GM19239 (cell line): ENCODE measurements at regions not wholly inside any gene's neighbourhood (a gene's known extent, or its start where the extent isn't known, plus 50 kb on each side); places are given as distances from the start of the nearest gene placed in this dataset.

Experiments used
- DNase-seq: peaks from one replicate; pipeline ENCODE4 v3.0.0; 2011; ENCODE audit warnings: low spot score; ENCODE audit not compliant: insufficient read length
- FAIRE-seq: peaks from 2 replicates; lab custom pipeline; 2011; peaks lifted over from hg19 to GRCh38; lab: Jason Lieb, UNC

DNA sequence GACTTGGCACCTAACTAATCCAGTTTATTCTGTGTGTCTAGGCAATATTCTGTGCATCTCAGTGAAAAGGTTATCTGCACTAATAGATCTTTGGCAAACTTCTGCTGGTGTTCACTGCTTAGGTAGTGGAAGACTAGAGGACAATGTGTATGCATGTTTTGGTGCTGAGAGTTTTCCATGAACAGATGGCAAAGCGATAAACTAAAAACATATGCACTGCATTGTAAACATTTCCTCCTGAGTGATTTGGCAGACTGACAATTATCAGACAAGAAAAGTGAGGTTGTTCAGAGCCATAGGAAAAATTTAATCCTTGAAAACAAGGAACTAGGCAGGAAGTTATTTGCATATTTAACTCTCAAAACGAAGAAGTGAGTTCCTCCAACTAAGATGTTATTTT, 400.4 kb downstream of the ATP23 start:
- DNase-seq: no peak
- no peak for FAIRE-seq

DNA sequence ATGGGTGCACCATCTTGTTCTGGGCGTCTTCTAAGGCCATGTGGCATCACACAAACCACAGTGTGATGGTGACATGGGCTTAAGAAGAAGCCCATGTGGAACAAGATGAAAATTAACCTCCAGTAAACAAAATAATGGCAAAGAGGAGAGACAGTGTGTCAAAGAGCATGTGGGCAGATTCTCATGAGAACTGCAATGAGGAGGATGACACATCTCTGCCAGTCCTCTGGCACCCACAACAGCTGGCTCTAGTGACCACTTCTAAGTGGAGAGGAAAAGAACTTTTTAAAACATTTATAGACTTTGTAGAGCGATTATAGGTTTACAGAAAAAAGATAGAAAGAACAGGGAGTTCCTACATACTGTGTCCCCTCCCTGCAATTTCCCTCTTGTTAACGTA, 401.4 kb downstream of the ATP23 start:
- FAIRE-seq (no peak), DNase-seq (no peak)

DNA sequence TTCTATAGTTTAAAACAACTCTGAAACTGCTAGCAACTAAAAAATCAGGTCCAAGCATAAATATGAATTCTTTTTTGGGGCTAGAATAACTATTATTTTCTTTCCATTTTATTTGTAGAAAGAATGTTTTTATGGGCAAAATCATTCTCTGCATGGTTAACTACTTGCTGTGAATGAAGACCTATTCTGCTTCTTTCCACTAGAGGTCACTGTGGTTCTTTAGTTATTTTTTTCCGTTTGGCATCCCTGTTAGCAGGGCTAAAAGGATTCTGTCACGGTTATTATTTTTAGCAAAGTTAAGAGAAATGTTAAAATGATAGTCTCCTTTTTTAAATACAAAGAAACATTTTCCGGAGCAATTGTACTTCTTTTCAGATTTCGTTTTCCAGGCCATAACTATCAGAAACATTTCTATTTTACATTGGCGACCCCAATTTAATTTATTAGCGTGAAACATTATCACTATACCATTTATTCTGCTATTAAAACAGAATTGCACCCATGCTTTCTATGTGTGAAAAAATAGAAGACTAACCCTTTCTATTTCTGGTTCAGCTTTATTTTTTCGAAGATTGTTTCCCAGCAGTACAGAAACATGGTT, 404.8 kb downstream of the ATP23 start:
- FAIRE-seq (peak; percentile 76), DNase-seq (peak; percentile 14)

DNA sequence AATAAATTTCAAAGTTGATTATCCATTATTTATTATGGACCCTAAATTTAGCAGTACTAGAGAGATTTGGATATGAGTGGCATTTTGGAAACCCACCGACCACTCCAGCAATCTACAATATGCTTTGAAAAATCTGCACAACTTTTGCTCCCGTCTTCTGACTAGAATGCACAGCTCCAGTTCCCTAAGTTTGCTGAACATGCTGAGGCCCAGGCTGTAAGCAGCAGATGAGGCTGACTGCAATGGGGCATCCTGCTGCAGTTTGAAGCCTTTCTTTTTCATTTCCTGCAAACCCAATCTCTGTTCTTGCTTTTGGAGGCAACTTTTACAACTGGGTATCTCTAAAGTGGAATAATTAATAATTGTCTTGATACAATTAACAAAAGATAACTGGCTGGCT, 405.8 kb downstream of the ATP23 start:
- no peak for FAIRE-seq
- DNase-seq: no peak

DNA sequence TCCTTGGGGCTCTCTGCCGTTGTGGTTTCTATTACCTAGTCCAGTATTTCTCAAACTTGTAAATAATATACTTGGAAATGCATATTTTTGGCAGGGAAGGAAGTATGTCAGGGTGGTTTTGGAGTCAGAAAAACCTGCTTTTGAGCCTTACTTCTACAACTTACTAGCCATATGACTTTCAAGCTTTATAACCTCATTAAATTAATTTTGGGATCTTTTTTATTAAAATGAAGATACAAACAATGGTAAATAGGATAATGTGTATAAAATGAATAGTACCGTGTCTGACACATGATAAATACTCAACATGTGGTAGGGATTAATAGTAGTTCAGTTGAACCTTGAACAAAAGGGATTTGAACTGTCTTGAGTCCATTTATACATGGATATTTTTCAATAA, 406.3 kb downstream of the ATP23 start:
- no peak for FAIRE-seq
- DNase-seq: no peak

DNA sequence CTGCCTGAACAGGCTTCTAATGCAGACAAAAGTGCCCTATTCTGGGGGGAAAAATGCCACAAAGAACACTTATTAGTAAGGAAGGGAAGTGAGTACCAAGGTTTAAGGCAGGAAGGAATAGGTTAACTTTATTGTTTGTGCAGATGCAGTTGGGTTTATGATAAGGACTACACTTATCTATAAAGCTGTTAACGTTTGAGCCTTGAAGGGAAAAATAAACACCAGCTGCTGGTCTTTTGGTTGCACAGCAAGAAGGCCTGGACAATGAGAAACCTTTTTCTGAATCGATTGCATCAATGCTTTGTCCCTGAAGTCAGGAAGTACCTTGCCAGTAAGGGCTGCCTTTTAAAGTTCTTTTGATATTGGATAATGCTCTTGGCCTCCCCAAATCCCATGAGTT, 407.8 kb downstream of the ATP23 start:
- no peak for FAIRE-seq

DNA sequence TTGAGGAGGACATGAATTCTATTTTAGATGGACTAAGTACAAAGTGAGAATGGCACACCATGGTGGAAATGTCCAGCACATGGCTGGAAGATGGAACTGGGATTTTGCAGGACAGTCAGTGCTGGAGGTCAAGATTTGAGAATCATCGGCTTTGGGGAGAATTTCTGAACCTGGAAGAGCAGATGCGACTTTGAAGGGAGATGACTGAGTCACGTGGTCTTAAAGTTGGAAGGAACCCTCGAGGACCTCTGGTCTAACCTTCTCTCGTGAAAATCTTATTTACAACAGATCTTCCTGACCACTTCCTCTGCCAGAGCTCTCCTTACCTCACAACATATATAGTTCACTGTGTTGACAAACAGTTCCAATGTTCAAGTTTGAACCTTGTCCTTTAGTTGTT, 415.4 kb downstream of the ATP23 start:
- DNase-seq (no peak), FAIRE-seq (no peak)

More for the DNA sequence above, 407.8 kb downstream of the ATP23 start:
- no peak for DNase-seq

DNA sequence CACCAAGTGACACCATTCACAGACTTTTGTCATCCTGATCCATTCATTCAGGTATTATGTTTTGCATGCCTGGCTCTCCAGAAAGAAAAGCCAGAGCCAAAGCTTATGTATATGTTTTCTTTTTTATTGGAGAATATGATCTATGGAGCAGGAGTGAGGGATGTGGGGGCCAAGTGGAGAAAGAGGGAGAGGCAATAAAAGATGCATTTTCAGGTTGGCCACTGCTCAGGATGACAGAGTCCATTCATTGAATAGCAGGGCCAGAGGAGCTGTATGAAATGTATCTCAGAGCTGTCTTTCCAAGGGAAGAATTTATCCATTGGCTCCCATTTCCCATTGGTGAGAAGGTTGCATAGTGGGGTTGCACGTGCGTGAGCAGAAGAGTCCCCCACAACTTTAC, 416.1 kb downstream of the ATP23 start:
- FAIRE-seq (no peak), DNase-seq (no peak)

DNA sequence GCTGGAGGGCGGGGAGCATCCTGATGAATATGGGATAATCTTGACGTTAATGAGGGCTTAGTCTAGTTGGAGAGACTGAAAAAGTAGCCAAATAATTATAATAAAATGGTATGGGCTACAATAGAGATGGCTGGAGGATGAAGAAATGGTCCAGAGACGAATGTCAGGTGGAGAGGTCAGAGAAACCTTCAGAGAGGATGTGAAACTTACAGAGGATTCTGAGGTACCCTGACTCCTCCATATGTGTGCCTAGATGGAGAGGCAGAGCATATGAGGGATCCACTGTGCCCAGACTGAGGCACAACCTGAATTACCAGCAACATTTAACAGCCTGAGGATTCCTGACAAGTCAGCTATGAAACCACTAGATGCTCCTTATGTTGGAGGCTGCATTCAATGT, 417.0 kb downstream of the ATP23 start:
- DNase-seq: no peak

DNA sequence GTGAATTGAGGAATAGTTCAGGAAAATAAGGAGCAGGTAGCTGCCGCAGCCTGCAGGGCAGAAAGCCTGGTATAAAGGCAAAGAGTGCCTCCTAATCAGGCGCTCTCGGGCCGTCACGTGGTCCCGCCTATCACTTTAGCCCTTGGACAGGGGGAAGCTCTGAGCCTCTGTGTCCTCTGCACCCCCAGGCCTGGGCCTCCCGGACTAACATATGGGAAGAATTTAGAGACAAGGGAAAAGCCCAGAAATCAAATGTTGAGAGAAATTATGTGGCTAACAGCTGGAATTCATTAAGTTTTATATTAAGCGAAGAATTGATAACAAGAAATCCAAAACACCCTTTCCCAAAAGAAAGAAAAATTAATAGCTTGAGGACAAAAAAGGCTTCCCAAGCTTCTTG, 417.7 kb downstream of the ATP23 start:
- no peak for DNase-seq
- no peak for FAIRE-seq

More for the DNA sequence above, 417.0 kb downstream of the ATP23 start:
- FAIRE-seq: no peak

DNA sequence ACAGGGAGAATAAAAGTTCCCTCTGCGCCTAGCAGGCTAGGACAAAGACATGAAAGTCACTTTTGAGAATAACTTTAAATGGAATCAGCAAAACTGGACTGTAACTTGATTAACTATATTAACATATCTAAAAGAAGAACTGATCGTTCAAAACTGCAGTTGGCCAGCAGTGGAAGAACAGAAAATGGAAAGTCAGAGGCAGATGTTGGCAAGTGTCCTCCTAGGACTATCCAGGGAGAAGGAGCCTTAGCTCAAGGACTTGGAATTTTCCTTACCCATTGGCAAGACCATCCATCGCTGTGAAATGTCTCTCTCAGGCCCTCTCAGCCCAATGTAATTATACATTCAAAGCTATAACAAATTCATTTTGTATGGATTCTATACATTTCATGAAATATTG, 419.7 kb downstream of the ATP23 start:
- no peak for DNase-seq
- FAIRE-seq: no peak

DNA sequence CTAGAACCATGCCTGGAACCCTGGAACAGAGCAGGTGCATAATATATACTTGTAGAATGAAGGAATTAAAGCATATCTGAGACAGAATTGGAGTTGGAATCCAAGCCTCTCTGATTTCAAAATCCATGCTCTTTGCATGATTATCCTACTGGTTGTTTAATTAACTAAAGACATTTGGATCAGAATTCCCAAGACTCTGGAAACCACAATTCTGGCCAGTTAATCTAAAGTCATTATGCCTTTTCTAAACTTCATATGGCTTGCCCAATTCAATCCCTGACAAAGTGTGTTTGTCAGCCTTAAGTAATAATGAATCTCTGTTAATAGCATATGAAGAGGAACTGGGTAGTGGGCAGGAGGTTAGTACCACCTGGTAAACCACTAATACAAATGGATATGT, 422.6 kb downstream of the ATP23 start:
- no peak for FAIRE-seq
- no peak for DNase-seq

DNA sequence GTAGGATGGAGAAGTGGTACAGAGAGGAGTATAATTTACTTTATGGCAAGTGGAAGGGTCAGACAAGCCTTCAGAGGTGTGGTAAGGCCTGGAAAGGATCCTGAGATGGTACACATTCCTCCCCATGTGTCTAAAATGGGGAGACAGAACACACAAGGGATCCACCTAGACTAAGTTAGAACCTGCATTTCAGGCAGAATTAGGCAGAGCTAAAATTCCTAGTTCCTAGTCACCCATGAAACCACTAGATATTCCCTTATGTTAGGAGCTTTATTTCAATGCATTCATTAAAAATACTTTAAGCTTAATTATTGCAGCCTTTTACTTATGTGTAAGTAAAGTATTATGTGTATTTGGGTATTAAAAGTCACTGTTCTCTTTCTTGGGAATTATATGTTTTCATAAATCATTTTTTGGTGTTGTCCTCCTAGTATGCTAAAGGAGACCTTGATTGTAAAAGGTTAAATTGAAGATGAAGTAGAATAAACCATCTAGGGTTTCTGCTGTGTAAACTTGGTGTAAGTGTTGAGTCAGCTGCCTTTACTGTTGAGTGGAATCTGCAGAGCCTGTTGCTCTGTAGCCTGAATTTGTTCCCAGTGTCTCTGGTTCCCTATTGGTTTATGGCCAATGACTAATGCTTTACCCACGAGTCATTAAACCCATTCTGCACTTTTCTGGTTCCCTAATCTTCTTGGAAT, 423.2 kb downstream of the ATP23 start:
- FAIRE-seq: no peak
- DNase-seq: no peak

DNA sequence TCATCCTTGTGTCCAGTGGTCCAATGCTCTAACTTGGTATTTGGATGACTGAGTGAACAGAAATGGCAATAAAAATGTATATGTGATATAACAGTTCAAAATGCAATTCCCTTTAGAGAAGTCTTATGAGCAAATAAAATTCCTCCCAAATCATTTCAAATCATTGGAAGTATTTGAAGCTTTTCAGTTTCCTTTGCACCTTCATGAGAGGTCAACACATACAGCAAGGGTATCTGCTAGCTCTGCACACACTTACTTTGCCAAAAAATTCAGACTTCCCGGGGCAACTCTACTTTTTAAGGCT, 423.7 kb downstream of the ATP23 start:
- DNase-seq (no peak), FAIRE-seq (no peak)

DNA sequence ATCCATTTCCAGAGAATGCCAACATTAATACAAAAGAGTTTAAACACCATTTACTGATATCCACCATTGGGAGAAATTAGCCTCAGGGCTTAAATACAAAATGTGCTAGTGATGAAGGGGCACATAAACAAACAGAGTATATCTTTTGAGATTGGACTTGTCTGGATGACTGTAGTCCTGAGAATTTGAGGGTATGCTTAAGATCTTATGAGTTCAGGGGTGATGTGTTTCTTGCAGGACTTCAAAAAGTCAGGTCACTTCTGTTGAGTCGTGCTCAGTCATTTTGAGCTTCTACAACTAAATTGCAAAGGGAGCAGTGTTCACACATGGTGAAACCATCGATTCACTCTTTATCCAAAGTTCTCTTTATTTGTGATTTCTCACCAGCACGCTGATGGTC, 425.7 kb downstream of the ATP23 start:
- no peak for FAIRE-seq
- DNase-seq: no peak

DNA sequence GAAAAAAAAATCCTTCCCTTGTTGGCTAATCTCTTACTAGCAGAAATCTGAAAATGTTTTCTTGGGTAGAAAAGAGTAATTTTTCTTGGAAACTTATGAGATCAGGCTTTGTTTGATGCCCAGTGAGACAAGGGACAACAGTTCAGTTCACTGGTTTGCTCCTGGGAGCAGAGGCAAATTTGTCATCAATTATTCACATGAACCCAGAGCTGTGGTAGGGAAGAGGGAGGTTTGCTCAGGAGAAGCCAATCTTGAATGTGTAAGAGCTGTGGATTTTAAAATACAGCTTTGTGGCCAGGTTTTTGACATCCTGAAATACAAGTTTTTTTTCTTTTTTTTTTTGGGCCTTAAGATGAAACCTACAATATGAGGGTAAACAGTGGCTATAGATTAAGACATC, 426.6 kb downstream of the ATP23 start:
- FAIRE-seq: no peak
- no peak for DNase-seq

DNA sequence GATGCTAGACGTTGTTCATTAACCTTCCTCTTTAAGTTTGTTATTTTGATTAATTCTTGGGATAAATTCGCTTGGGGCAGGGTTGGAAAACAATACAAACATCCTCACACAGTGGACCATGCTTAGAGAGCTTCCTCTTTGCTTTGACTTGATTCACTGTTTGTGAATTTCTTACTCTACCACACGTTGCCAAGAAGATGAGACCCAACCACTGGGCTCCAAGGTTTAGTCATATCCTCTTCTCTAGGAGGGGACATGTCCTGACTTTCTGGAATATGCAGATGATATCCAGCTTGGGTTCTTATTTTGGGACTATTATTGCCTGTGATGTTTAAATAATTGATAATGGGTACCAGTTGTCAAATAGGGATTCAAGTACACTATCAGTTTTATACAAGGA, 428.2 kb downstream of the ATP23 start:
- no peak for FAIRE-seq
- DNase-seq: no peak

DNA sequence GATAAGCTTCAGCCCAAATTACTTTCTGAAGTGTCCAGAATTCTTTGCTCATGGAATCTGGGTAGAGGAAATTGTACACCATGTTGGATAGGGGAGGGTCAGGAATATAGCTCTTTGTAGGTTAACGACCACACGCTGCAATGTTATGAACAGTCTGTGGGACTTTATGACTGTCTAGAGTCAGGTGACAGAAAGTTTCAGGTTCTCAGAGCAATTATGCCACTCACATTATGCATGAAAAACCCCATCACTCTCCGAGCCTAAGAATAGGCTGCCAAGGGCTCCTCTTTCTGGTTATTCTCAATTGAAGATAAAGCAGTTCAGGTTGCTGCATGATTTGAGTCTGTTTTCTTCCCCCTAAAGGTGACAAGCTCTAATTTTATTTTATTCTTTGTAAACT, 430.9 kb downstream of the ATP23 start:
- FAIRE-seq (no peak), DNase-seq (no peak)

DNA sequence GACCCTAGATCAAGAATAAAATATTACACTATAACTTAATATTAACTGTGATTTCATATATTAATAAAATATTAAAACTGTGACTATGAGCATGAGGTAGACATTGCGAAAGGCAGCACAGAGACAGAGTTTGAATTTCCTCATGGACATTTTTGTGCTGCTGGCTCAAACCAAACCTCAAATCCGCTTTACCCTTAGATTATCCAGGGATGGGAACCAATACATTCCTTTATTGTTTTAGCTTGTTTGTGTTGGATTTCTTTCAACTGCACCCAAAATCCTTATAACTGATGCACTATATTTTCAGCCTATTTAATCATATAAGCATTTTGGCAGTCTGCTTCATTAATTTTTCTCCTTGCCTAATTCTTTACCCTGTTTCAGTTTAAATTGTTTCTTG, 436.7 kb downstream of the ATP23 start:
- DNase-seq: no peak
- no peak for FAIRE-seq

DNA sequence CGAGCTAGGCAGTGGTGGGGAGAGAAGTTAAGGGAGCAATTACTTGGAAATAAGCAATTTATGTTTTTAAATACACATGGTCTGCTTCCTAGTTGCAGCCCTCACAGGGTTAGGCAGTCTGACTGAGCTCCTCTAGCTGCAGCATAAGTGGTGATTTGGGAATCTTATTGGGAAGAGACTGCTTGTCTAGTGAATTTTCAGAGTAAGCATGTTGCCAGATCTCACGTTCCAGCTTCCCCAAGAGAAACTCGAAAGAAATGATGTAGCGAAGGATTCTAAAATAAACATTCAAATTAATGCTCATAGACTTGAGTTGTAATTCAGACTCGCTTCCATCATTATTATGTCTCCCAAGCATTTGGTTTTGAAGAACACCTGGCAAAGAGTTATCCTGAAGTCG, 440.2 kb downstream of the ATP23 start:
- FAIRE-seq (no peak), DNase-seq (no peak)

DNA sequence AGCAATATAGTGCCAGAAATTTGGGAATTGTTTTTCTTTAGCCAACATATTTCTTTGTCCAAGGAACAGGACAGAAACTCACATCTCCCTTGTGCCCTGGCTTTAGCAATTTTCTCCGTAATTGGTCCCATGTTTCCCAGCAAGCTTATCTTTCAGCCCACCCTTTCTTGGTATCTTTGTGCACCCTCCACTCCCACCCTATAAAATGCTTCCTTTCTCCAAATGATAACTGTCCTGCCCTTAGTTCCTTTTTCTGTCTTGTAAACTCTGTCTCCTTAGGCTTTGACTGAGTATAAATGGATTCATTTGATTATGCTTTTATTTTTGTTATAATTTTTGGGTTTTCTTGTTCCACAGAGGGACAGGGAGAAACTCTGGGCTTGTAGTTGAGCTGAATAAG, 442.8 kb downstream of the ATP23 start:
- FAIRE-seq (no peak), DNase-seq (no peak)

DNA sequence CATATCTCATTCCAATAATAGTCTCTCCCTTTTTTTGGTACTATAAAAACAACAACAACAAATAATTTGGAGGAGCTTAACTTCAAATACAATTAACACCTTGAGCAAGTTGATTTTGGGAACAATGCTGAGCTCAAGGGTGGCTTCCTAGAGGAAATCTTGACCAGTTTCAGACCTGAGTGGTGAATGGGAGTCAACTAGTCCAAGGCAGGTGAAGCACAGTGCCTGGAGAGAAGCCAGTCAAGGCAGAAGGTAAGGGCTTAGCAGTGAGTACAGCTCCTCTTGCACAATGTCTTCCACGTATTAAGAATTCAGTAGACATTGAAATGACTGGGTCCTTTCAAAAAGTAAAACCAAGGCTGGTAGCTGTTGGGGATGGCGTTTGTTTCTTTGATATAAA, 444.8 kb downstream of the ATP23 start:
- FAIRE-seq (no peak), DNase-seq (no peak)

DNA sequence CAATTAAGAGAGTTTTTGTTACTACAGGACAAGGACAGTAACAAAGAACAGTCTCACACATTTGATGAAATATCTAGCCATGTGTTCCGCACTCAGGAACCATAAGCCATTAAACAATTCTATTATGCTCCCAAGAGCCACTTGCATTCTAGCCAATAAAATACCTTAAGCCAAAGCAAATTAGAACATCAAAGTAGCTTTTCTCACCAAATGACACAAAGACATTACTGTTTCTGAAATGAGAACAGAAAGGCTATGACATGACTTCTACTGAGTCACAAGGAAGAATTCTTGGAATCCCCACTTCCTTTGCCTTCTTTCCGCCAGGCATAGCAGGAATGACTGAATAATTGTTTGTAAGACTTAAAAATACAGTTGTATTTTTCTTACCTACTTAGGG, 445.8 kb downstream of the ATP23 start:
- FAIRE-seq (no peak), DNase-seq (no peak)
